ENCODE measurements at regions not wholly inside any gene's neighbourhood (a gene's known extent, or its start where the extent isn't known, plus 50 kb on each side); places are given as distances from the start of the nearest gene placed in this dataset.
"Not testable (repeated sequence)": the region's sequence is repeated elsewhere in the genome, so short reads cannot be mapped to it uniquely, and the experiment has no call there.

DNA sequence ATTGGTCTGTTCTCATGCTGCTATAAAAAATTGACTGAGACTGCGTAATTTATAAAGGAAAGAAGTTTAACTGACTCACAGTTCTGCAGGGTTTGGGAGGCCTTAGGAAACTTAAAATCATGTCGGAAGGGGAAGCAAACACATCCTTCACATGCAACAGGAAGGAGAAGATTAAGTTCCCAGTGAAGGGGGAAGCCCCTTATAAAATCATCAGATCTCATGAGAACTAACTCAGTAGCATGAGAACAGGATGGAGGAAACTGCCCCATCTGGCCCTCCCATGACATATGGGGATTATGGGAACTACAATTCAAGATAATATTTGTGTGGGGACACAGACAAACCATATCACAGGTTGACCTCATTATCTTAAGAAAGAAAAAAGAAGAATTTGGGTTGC is 134.5 kb downstream of the PPP1R3A start:
- in situ Hi-C loops (cut with MboI; ENCODE audit: low sequenced_read_pairs): no loop called here

DNA sequence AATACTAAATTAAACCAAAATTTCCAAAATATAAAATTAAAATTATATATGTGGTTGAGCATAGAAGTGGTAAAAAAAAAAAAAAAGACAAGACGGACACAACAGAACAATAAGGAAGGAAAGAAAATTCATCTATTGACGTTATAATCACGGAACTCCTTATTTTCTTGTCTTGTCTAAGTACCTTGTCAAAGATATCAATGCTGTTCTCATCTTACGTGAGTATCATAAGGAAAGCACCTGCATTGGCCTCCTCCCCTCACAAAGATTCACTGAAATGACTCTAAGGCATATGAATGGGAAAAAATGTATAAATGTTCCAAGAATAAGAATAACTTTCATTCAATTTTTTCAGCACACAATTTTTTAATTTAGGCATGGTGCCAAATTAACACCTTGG is 135.4 kb downstream of the PPP1R3A start:
- in situ Hi-C loops (cut with MboI; ENCODE audit: low sequenced_read_pairs): no loop called here

DNA sequence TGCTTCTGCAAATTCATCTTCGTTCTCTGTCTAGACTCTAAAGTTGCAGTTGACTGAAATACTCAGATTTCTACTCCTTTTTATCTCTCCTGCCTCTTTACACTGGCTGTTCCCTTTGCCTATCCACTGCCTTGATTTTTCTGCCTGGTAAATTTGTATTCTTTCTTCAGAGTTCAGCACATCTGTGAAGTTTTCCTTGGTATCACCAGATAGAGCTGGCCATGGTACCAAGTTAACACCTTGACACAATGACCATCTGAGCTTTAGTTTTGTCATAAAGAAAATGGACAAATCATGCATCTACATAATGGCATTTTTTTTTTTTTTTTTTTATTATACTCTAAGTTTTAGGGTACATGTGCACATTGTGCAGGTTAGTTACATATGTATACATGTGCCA is 143.0 kb downstream of the PPP1R3A start:
- in situ Hi-C loops (cut with MboI; ENCODE audit: low sequenced_read_pairs): no loop called here

DNA sequence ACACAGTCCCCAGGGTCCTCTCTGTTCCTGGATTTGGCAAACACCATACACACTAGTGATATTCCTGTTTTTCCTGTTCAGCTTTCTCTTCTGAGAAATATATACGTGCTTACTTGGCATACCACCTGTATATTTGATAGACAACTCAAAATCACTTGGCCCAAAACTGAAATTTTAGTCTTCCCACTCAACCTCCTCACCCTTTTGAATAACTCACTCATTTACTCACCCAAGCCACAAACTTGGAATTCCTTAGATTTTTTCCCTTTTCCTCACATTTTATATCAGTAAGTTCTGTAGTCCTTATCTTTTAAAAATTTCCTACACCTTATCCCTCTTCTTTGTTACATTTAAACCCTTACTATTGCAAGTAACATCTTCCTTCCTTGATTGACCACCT is 143.4 kb downstream of the PPP1R3A start:
- in situ Hi-C loops (cut with MboI; ENCODE audit: low sequenced_read_pairs): no loop called here

DNA sequence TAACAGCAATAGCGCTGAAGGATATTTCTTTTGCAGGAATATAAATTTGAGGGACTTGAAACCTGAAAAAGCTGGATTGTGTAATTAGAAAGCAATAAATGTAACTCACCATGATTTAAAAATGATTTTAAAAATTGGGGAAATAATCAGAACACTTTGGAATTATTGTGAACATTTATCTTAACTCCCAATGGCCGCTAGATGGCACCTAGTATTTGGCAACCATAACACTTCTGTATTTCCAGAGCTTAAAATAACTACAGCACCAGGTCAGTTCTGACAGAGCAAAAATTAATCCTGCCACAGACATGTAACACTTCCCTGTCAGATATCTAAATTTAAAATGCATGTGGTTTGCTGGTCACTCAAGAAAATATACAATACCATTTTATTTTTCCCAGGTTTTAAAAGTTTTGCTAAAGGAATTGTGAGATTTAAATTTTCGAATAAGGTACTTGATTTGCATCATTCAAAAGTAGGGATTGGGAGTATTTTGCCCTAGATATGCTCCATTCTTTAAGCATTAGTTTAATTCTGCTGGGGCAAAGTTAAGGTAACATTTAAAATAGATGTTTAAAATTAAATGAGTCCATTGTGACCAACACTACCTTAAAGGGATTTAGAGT is 144.5 kb downstream of the PPP1R3A start:
- in situ Hi-C loops (cut with MboI; ENCODE audit: low sequenced_read_pairs): no loop called here

DNA sequence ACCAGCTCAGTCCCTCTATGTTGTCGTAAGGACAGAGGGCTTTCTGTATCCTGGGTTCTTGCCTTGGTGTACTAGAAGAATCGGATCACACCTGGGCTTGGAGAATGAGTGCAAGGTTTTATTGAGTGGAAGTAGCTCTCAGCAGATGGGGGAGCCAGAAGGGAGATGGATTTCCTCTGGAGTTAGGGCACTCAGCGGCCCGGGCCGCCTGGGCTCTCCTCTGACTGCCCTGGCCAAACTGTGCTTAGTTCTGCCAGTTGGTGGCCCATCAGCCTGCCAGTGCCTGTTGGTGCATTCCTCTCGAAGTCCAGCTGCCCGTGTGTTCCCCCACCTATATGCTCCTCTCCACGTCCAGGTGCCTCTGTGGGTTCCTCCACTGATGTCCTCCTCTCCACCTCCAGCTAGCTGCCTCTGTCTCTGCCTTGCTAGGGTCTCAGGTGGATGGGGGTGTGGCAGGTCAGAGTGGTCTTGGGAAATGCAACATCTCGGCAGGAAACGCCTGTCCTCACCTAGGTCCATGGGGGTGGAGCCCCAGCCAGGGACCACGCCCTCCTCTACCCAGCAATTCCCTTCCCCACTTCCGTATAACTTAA is 148.6 kb downstream of the PPP1R3A start:
- in situ Hi-C loops (cut with MboI; ENCODE audit: low sequenced_read_pairs): no loop called here

DNA sequence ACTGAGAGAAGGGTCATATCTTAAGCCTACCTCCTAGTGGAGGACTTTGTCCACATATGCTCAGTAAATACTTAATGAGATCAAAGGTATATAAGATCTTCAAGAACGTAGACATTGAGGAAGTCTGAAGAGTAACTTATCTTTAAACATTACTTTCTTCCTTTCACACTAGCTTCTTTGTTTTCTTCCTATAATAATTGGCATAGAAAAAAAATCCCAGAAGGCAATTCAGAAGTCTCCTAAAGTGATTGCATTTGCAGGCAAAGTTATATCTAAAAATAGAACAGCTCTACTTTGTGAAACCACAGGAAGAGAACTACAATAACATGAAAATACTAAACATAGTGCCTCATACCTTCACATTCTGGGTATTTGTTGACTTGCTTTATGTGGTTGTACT is 150.4 kb downstream of the PPP1R3A start:
- in situ Hi-C loops (cut with MboI; ENCODE audit: low sequenced_read_pairs): no loop called here

DNA sequence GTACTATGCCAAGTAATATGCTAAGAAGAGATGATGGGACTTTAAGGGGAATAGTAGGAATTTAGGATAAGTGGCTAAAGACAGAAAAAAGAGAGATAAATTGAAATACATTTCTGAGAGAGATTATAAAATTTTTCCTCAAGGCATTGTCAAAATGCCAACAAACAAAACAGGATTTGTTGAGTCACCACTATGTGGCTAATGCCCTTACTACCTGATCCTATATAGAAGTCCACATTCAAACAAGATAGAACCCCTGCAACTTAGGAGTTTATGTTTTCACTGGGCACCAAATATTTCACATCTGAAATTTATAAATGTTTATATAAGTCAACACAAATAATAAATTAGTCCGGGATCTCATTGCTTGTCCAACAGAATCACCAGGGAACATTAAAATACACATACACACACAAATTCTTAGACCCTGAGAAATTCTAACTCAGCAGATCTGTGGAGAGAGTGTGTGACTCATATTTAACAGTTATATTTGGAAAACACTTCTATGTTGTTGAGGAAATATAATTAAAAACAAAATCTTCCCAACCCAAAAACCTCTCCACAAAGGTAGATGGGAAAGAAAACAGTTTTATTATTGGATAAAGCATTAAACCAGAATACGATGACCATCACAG is 154.3 kb downstream of the PPP1R3A start:
- in situ Hi-C loops (cut with MboI; ENCODE audit: low sequenced_read_pairs): no loop called here

DNA sequence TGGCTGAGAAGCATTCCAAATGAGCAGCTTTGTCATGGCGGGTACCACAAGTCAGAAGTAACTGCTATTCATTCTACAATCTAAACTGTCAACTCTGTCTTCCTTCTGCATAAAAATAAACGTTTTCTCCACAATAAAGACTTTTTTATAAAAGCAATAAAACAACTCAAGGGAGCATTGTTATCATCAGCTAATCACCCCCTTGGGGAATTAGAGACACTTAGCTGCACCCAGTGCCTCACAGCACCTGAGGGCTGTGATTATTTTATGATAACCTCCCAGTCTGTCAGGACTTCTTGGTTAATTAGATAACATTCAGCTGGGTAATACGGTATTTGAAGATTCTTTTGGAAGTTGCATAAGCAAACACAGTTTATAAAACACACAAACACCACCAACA is 155.6 kb downstream of the PPP1R3A start:
- in situ Hi-C loops (cut with MboI; ENCODE audit: low sequenced_read_pairs): no loop called here

DNA sequence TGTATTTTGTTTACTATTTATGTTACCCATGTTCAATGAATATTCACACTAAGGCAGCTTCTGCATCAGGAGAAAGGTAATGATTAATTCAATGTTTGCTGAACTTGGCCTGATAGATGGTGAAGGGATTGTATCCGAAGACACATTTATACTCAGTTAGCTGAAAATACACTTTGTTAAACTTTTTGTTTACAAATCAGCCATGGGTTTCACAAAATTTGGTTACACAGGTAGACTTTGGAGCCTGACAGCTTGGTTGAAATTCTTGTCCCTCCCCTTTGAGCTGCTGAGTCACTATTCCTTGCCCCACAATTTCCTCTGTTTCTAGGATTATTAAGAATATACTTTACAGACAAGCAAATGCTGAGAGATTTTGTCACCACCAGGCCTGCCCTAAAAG is 162.6 kb downstream of the PPP1R3A start:
- in situ Hi-C loops (cut with MboI; ENCODE audit: low sequenced_read_pairs): no loop called here

DNA sequence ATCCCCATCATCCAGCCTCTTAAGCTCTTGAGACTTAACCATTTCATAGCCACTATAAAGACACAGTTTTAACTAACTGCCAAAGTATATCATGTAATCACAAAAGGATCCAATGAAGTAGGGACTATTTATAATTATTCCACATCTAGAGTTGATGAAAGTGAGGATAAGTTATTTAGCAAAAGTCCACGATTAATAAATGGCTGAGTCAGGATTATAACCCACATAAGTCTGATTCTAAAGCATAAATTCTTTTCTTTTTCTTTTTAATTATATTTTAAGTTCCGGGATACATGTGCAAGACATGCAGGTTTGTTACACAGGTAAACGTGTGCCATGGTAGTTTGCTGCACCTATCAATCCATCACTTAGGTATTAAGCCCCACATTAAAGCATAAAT is 166.1 kb downstream of the PPP1R3A start:
- in situ Hi-C loops (cut with MboI; ENCODE audit: low sequenced_read_pairs): no loop called here

DNA sequence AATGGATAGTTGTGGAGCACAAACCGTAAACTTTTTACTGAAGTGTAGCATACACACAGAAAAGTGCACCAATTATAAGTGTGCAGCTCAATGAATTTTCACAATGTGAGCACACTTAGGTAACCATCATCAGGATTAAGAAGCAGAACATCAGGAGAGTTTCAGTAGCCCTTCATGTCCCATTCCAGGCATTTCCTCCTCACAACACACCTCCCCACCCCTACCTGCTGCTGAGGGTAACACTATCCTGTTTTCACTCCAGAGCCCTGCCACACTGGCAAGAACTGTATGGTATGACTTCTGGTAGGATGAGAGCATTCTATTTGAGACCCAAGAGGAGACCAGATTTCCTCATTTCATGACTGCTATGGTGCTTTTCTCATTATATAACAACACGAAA is 166.5 kb downstream of the PPP1R3A start:
- in situ Hi-C loops (cut with MboI; ENCODE audit: low sequenced_read_pairs): no loop called here

DNA sequence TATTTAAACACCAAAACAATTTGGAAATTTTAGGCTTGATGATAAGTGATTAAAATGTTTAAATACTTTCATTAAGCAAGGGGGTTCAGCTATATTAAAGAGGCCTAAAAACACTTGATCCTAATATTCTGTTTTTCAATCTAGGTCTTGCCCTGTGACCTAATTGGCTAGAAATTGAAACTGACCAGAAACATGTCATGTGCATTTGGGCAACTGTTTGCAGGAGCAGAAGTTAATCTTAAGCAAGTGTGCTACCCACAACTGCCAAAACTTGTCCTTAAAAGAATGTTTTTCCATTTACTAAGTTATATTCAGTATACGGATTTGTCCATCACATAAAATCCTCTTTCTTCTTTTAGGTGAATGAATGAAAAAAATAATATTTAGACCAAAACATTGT is 167.3 kb downstream of the PPP1R3A start:
- in situ Hi-C loops (cut with MboI; ENCODE audit: low sequenced_read_pairs): no loop called here

DNA sequence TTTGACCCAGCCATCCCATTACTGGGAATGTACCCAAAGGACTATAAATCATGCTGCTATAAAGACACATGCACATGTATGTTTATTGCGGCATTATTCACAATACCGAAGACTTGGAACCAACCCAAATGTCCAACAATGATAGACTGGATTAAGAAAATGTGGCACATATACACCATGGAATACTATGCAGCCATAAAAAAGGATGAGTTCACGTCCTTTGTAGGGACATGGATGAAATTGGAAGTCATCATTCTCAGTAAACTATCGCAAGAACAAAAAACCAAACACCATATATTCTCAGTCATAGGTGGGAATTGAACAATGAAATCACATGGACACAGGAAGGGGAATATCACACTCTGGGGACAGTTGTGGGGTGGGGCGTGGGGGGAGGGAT is 170.4 kb downstream of the PPP1R3A start:
- in situ Hi-C loops (cut with MboI; ENCODE audit: low sequenced_read_pairs): not testable (repeated sequence)

DNA sequence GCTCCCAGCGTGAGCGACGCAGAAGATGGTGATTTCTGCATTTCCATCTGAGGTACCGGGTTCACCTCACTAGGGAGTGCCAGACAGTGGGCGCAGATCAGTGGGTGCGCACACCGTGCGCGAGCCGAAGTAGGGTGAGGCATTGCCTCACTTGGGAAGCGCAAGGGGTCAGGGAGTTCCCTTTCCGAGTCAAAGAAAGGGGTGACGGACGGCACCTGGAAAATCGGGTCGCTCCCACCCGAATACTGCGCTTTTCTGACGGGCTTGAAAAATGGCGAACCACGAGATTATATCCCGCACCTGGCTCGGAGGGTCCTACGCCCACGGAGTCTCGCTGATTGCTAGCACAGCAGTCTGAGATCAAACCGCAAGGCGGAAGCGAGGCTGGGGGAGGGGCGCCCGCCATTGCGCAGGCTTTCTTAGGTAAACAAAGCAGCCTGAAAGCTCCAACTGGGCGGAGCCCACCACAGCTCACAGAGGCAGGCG is 175.8 kb downstream of the PPP1R3A start:
- in situ Hi-C loops (cut with MboI; ENCODE audit: low sequenced_read_pairs): not testable (repeated sequence)

DNA sequence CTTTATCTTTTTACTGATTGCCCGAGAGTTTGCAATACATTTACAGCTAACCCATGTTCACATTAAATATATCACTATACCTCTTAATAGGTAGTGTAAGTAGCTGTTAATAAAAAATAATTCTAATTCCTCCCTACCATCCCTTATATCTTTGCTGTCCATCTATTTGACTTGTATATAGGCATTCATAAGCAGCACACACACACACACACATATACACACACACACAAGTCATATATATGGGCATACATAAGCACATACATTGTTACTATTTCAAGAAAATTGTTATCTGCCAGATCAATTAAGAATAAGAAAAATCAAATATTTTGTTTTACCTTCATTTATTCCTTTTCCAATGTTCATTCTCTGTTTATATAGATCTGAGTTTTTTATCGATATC is 176.4 kb downstream of the PPP1R3A start:
- in situ Hi-C loops (cut with MboI; ENCODE audit: low sequenced_read_pairs): no loop called here

DNA sequence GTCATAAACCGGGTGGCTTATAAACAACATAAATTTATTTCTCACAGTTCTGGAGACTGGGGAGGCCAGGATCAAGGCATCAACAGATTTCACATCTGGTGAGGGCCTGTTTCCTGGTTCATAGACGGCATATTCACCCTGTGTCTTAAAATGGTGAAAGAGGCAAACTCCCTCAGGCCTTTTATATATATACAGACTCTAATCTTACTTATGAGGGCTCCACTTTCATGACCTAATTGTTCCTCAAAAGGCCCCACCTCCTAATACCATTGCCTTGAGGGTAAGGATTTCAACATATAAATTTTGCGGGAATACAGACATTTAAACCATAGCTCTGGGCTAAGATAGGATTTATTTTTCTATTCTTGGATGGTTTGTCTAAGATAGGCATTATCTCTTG is 187.2 kb downstream of the PPP1R3A start:
- in situ Hi-C loops (cut with MboI; ENCODE audit: low sequenced_read_pairs): no loop called here

DNA sequence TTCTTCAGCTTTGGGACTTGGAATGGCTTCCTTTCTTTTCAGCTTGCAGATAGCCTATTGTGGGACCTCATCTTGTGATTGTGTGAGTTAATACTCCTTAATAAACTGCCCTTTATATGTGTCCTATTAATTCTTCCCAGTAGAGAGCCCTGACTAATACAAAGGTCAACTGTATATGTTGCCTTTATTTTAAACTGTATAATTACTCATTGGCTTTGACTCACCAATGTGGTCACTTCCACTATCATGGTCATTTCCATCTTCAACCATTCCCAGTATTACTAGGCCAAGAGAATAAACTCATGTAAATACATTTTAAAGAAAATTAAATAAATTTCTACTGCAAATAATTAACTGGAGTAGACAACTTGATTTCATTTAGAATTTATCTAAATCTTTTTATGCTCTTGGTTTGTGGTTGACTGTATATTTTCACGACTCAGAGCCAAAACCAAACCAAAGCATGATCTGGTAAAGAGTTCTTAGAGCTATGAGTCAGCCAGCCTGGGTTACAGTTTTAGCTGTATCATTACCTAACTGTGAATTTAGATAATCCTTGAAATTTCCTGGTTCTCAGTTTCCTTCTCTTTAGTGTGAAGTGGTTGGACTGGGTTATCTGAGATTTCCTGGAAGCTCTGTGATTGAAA is 188.4 kb downstream of the PPP1R3A start:
- in situ Hi-C loops (cut with MboI; ENCODE audit: low sequenced_read_pairs): no loop called here

DNA sequence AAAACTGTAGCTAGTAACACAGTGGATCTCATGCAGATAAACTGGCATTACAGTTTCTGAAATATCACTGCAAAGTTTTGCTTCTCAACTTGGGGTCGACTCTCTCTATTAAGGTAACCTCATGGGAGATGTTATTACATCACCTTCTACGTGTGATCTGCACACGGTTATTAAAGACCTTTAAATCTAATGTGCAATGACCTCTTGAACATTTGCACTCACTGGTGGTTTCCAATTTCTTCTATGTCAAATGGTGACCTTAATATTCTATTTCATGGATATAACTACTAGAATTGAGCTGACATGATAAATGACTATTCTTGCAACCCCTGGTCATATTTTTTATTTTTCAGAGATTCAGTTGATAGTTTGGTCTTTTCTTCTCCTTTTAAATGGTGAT is 191.3 kb downstream of the PPP1R3A start:
- in situ Hi-C loops (cut with MboI; ENCODE audit: low sequenced_read_pairs): no loop called here

DNA sequence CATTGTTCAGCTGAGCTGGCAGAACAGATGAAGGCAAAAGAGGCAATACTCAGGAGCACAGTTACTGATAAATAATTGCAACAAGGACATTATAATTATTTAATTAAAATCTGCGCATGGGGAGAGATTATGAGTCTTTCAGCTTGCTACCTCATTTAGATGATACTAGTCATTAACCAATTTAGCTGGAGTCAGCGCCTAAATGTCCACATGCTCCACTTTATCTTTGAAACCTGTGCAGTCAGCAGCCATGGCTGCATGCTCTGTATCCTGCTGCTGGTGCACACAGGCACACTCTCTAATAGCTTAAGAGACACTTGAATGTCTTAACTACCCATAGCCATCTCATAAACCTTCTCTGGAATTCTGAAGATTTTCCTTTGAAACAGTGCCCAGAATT is 196.8 kb downstream of the PPP1R3A start:
- in situ Hi-C loops (cut with MboI; ENCODE audit: low sequenced_read_pairs): no loop called here

DNA sequence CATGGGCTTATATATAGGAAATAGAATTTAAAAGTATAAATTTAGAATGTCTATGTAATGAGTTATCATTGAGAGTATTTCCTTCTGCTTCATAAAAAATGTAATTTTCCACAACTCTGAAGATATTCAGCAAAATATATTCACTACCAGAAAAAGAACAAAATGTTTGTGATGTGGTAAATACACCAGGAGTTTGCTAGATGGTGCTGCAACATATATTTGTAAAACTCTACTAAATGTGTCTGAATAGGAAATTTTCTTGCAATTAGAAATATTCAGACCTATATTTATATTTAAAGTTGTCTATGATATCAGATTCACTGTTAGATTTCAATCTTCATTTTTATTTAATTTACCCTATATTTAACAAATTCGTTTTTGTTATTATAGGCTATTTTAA is 201.1 kb downstream of the PPP1R3A start:
- in situ Hi-C loops (cut with MboI; ENCODE audit: low sequenced_read_pairs): no loop called here
